ENCODE measurements at regions not wholly inside any gene's neighbourhood (a gene's known extent, or its start where the extent isn't known, plus 50 kb on each side); places are given as distances from the start of the nearest gene placed in this dataset.
A peak's percentile ranks its signal among the peaks of the same experiment; 100 is the strongest.
"Not testable (repeated sequence)": the region's sequence is repeated elsewhere in the genome, so short reads cannot be mapped to it uniquely, and the experiment has no call there.

DNA sequence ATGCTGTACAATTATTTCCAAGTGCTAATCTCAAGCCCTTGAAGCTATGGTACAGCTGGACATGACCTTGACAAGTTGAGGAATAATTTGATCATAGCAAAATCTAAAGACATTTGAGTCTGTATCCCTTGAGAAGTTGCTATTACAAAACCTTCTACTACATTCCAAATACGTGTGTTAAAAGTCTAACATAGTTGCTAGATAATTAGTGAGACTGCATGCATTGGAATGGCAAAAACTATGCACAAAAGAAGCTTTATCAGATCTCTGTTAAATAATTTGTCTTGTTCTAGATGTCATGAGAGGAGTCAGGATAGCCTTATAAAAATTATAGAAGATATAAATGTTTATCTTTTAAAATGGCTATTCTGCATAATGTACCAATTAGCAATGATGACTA lies 127.8 kb downstream of the GJA1 start:
- Mint-ChIP-seq H3K36me3 (peaks cover 2% of the 10 kb centered on the region), H3K27ac (no peak overlapping the region), H3K27me3 (no peaks in the 10 kb centered on the region), H3K4me1 (no peaks in the 10 kb centered on the region), H3K4me3 (no peak overlapping the region), H3K9me3 (peaks cover 0 to 14% (median 9%) of the 10 kb centered on the region in 3 donors)

DNA sequence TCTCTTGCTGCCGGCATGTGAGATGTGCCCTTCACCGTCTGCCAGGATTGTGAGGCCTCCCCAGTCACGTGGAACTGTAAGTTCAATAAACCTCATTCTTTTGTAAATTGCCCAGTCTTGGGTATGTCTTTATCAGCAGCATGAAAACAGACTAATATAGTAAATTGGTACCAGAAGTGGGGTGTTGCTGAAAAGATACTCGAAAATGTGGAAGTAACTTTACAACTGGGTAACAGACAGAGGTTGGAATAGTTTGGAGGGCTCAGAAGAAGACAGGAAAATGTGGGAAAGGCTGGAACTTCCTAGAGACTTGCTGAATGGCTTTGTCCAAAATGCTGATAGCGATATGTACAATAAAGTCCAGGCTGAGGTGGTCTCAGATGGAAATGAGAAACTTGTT lies 129.1 kb downstream of the GJA1 start:
- not testable (repeated sequence) for H3K36me3 Mint-ChIP-seq, H3K27ac Mint-ChIP-seq, H3K4me1 Mint-ChIP-seq, H3K27me3 Mint-ChIP-seq, H3K4me3 Mint-ChIP-seq
- peaks cover 0 to 14% (median 14%) of the 10 kb centered on the region in 3 donors for H3K9me3 Mint-ChIP-seq

DNA sequence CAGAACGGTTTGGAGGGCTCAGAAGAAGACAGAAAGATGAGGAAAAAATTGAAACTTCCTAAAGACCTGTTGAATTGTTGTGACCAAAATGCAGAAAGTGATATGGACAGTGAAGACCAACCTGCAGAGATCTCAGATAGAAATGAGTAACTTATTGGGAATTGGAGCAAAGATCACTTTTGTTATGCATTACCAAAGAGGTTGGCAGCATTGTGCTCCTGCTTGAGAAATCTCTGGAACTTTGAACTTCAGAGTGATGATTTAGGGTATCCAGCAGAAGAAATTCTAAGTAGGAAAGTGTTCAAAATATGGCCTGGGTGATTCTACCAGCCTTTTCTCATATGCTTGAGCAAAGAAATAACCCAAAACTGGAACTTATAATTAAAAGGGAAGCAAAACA lies 136.0 kb downstream of the GJA1 start:
- Mint-ChIP-seq H3K27me3 (no peaks in the 10 kb centered on the region), H3K27ac (no peak overlapping the region), H3K9me3 (peaks cover 0 to 14% (median 0%) of the 10 kb centered on the region in 3 donors), H3K4me3 (no peak overlapping the region), H3K36me3 (no peaks in the 10 kb centered on the region), H3K4me1 (peaks cover 0 to 5% (median 1%) of the 10 kb centered on the region in 3 donors)

DNA sequence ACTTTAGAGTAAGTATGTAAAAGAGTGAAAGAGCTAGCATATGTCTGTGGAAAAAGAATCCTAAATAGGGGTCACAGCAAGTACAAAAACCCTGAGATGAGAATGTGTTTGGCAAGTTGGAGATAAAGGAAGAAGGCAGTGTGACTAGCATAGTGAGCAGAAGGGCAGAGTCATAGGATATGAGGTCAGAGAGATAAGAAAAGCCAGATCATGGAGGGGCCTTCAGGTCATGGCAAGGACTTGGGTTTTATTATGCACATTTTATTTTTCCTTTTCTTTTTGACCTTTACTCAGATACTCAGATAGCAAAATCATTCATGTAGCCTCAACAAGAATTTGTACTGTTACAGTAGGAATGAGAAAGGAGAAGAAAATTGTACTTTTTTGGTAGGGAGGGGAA lies 138.0 kb downstream of the GJA1 start:
- no peak overlapping the region for H3K27ac Mint-ChIP-seq
- H3K4me3 Mint-ChIP-seq = no peak overlapping the region
- peaks cover 0 to 14% (median 0%) of the 10 kb centered on the region in 3 donors for H3K9me3 Mint-ChIP-seq
- no peaks in the 10 kb centered on the region for H3K36me3 Mint-ChIP-seq
- H3K27me3 Mint-ChIP-seq = no peaks in the 10 kb centered on the region
- H3K4me1 Mint-ChIP-seq = peaks cover 0 to 5% (median 1%) of the 10 kb centered on the region in 3 donors

DNA sequence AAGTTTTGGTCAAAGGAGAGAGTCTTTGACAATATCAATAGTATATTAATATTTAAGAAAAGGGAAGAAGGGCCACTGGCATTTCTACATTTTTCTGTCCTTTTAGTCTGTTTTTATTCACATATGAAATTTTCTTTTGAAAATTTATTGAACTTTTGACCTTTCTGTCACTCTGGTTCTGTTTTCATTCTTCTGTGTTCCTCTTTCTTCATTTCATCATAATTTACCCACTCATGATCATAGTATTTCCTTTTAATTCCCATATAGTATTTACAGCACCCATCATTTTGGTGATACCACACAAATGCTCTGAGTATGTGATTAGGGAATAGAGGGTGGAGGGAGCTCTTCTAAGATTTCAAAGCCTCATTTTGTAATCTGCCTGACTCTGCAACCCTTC lies 142.8 kb downstream of the GJA1 start:
- Mint-ChIP-seq H3K4me3 (no peak overlapping the region), H3K9me3 (peaks cover 0 to 4% (median 0%) of the 10 kb centered on the region in 3 donors), H3K36me3 (peaks cover 2% of the 10 kb centered on the region), H3K27ac (no peak overlapping the region), H3K27me3 (no peaks in the 10 kb centered on the region), H3K4me1 (peaks cover 0 to 4% (median 1%) of the 10 kb centered on the region in 3 donors)

DNA sequence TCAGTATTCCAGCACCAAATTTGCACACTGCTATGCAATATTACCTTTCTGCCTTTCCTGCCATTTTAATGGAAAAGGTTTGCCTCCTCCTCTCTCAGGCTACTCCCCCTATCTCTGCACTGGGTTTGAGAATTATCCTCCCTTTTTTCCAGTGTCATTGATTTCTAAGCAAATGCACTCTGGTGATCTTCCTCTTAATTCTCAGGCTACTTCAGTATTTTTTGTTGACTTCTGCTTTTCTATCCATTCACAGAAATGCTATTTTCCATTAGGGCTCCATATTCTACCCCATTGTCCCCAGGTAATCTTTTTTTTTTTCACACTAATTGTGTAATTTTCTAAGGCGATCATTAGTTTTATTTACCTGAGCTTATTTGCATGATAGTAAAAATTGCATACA lies 144.0 kb downstream of the GJA1 start:
- no peaks in the 10 kb centered on the region for H3K9me3 Mint-ChIP-seq
- no peak overlapping the region for H3K27ac Mint-ChIP-seq
- no peaks in the 10 kb centered on the region for H3K27me3 Mint-ChIP-seq
- H3K4me1 Mint-ChIP-seq = no peaks in the 10 kb centered on the region
- peaks cover 2% of the 10 kb centered on the region for H3K36me3 Mint-ChIP-seq
- no peak overlapping the region for H3K4me3 Mint-ChIP-seq

DNA sequence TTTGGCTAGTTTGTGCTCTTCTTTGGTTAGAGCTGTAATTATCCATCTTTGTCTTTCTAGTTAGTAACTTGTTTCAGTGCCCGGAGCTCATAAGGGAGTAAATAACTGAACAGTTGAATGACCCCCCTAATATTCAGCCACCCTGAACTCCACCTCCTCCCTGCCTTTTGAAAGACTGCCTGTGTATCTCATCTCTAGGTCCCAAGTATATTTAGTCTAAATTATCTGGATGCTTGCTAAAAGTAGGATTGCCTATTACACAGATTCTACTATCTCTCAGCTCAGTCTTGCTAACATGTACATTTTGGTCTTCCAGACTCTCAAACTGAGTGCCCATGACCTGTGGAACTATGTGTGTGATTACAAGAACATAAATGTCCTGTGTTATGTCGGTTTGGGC lies 145.9 kb downstream of the GJA1 start:
- Mint-ChIP-seq H3K4me3 (no peak overlapping the region), H3K4me1 (no peaks in the 10 kb centered on the region), H3K9me3 (no peaks in the 10 kb centered on the region), H3K27ac (no peak overlapping the region), H3K36me3 (peaks cover 2% of the 10 kb centered on the region), H3K27me3 (no peaks in the 10 kb centered on the region)

DNA sequence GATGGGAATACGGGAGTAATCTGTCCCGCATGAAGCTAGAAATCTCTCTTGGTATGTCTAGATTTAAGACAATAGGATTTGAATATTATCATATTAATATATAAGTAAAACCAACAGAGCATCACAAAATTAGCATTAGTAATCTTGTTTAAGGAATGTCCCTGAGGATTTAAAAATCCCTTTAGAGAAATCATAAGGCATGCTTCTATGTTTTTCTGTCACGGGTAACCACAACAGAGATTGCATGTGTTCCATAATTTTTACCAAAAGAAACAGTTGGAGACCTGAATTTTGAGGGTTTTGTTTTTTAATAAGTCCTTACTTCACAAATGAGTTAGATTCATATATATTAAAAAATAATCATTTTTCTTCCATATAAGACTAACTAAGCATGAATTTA lies 146.8 kb downstream of the GJA1 start:
- Mint-ChIP-seq H3K27me3 (no peaks in the 10 kb centered on the region), H3K9me3 (no peaks in the 10 kb centered on the region), H3K4me3 (no peak overlapping the region), H3K36me3 (peaks cover 2% of the 10 kb centered on the region), H3K4me1 (no peaks in the 10 kb centered on the region), H3K27ac (no peak overlapping the region)

DNA sequence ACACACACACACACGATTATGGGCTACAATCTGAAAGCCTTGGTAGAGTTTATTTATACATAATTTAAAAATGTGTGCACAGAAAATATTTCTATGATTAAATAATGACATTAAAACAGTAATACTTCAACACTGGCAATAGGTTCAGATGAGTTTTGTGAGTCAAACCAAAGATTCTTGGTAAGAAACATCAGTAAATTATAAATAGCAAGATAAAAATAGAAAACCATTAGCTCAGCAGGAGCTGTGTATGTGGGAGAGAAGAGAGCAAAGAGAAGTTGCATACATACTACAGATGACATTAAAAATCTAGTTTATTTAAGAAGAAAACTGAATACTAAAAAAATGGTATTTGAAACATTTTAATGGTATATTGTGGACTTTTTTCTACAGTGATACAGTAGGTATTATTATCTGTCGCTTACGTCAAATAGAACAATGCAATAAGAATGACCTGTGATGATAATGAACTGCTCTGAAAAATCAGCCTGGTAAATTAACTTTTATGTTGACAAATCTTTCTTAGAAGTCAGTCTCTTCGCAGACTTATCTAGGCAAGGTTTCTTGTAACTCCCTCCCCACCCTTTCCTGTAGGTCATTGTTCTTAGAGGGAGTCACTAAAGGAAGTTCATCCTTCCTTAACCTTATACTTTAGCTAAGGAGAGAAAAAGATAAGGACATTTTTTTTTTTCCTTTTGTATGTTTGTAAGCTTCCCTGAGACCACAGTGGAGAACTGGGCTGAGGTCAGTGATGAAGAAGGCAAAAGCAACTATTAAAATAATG lies 149.3 kb downstream of the GJA1 start:
- Mint-ChIP-seq H3K27ac (no peak overlapping the region), H3K4me1 (no peaks in the 10 kb centered on the region), H3K4me3 (no peak overlapping the region), H3K9me3 (no peaks in the 10 kb centered on the region), H3K36me3 (no peaks in the 10 kb centered on the region), H3K27me3 (no peaks in the 10 kb centered on the region)

DNA sequence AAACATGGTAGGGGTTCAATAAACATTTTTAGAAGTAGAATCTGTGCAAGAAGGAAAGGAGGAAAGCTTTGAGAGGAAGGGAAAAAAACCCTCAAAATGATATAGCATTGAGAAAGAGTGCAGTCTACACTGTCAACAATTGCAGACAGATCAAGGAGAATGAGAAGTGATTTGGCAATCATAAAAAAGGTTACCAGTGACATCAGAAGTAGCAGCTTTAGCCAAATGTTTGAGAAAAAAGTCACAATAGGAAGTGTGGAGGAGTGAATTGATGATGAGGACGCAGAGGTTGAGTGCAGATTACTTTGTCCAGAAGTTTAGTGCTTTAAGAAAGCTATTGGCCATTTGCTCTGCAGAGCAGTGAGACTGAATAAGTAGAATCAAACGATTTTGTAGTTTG lies 155.0 kb downstream of the GJA1 start:
- Mint-ChIP-seq H3K4me3 (no peak overlapping the region), H3K9me3 (peaks cover 0 to 3% (median 2%) of the 10 kb centered on the region in 3 donors)

DNA sequence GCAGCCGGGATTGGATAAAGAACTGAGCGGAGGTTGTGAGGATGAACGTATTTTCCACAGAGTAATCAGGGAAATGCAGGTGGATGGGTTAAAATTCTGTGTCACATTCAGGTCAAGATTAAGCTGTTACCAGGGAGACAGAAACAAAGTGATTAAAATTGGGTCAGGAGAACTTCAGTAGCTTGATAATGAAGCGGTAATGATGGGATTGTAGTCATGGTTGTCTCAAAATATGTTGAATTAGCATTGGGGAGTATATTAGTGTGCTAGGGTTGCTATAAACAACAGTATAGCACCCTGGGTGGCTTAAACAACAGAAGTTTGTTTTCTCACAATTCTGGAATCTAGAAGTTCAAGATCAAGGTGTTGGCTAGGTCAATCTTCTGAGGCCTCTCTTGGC lies 155.5 kb downstream of the GJA1 start:
- H3K27me3 Mint-ChIP-seq = no peaks in the 10 kb centered on the region
- H3K4me3 Mint-ChIP-seq = no peak overlapping the region
- no peak overlapping the region for H3K27ac Mint-ChIP-seq
- peaks cover 2% of the 10 kb centered on the region for H3K36me3 Mint-ChIP-seq
- H3K4me1 Mint-ChIP-seq = no peaks in the 10 kb centered on the region
- H3K9me3 Mint-ChIP-seq = peaks cover 0 to 3% (median 2%) of the 10 kb centered on the region in 3 donors

More for the DNA sequence above, 155.0 kb downstream of the GJA1 start:
- peaks cover 2% of the 10 kb centered on the region for H3K36me3 Mint-ChIP-seq
- H3K27ac Mint-ChIP-seq = no peak overlapping the region
- H3K27me3 Mint-ChIP-seq = no peaks in the 10 kb centered on the region
- no peaks in the 10 kb centered on the region for H3K4me1 Mint-ChIP-seq

DNA sequence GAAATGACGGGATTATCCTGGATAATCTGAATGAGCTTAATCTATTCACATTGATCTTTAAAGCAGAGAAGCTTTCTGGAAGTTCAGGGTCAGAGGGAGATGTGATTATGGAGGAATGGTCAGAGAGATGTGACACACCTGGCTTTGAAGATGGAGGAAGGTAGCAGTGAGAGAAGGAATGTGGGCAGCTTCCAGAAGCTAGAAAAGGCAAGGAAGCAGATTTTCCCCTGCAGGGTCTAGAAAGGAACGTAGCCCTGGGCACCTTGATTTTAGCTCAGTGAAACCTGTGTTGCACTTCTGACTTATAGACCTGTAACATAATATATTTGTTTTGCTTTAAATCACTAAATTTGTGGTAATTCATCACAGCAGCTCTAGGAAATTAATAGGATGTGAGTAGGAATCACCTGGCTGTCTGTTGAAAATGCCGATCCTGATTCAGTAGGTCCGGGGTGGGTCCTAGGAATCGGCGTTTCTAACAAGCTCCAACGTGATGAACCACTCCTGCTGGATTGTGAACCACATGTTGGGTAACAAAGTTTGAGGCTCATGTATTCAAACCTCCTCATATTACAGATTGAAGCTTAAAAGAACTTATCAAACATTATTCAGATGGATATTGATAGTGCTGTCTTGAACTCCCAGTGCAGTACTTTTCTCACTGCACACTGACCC lies 157.0 kb downstream of the GJA1 start:
- no peak overlapping the region for H3K27ac Mint-ChIP-seq
- H3K27me3 Mint-ChIP-seq = no peaks in the 10 kb centered on the region
- H3K36me3 Mint-ChIP-seq = peaks cover 2% of the 10 kb centered on the region
- no peaks in the 10 kb centered on the region for H3K4me1 Mint-ChIP-seq
- H3K4me3 Mint-ChIP-seq = peak overlapping the region in 1 of 4 donors; percentile 0
- peaks cover 0 to 3% (median 2%) of the 10 kb centered on the region in 3 donors for H3K9me3 Mint-ChIP-seq

DNA sequence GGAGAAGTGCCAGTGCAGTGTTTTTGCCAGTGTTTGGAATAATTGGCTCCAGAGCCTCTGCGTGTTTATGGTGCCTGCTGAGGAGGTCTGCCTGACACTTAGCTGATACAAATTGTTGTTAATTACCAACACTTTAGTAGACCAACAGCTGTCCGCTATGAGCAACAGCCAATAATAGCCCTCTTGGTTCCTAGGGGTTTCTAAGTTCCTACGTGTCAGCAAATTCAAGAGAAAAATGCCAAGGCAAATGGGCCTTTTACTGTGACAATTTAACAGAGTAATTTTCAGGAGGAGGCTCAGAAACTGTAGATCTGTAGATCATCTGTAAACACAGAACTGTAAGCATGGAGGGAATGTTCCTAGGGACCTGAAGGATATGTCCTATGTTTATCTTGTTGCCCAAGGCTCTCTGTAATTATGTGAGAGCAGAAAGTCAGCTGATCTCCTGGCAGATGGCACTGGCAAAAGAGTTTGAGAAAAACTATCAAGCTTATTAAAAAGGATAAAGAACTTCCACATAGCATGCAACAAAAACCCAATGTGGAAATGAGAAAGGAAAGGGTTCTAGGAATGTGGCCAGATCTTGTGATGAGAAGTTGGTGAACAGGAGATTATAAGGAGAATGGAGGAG lies 157.7 kb downstream of the GJA1 start:
- no peak overlapping the region for H3K4me3 Mint-ChIP-seq
- H3K4me1 Mint-ChIP-seq = no peaks in the 10 kb centered on the region
- no peak overlapping the region for H3K27ac Mint-ChIP-seq
- H3K36me3 Mint-ChIP-seq = peaks cover 2% of the 10 kb centered on the region
- H3K9me3 Mint-ChIP-seq = peaks cover 0 to 3% (median 2%) of the 10 kb centered on the region in 3 donors
- no peaks in the 10 kb centered on the region for H3K27me3 Mint-ChIP-seq

DNA sequence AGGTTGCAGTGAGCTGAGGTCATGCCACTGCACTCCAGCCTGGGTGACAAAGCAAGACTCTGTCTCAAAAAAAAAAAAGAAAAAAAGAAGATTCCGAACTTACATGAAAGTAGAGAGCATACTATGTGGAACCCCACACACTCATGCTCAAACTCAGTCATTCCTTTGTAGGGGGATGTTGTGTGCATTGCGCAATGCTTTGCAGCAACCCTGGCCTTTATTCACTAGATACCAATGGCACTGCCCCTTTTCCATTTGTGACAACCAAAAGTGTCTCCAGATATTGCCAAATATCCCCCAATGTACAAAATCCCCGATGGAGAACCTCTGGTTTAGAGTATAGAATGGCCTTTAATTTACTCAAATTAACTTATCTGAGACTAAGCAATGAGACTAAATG lies 158.6 kb downstream of the GJA1 start:
- no peak overlapping the region for H3K27ac Mint-ChIP-seq
- no peaks in the 10 kb centered on the region for H3K4me1 Mint-ChIP-seq
- no peaks in the 10 kb centered on the region for H3K27me3 Mint-ChIP-seq
- no peak overlapping the region for H3K4me3 Mint-ChIP-seq
- peaks cover 2% of the 10 kb centered on the region for H3K36me3 Mint-ChIP-seq
- H3K9me3 Mint-ChIP-seq = peaks cover 0 to 3% (median 2%) of the 10 kb centered on the region in 3 donors

DNA sequence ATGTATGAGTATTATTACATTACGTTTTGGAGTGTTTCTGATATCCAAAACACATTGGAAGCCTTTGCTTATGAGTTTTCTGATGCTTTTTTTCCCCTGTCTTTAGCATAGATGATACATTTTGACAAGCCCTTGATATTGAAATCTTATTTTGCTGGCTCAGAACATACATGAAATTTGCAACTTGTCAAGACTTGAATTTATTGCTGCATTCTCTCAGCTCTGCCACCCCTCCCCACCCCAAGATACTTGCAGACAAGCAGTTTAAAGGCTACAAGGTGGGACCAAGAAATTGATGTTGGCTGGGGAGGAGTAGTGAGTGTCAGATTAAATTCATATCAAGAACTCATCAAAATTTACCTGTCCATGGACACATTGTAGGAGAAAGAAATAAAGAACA lies 160.2 kb downstream of the GJA1 start:
- H3K4me3 Mint-ChIP-seq = no peak overlapping the region
- peaks cover 2% of the 10 kb centered on the region for H3K36me3 Mint-ChIP-seq
- H3K27ac Mint-ChIP-seq = no peak overlapping the region
- no peaks in the 10 kb centered on the region for H3K4me1 Mint-ChIP-seq
- H3K27me3 Mint-ChIP-seq = no peaks in the 10 kb centered on the region
- peaks cover 0 to 3% (median 2%) of the 10 kb centered on the region in 3 donors for H3K9me3 Mint-ChIP-seq
